A549 (cell line): ENCODE measurements at regions not wholly inside any gene's neighbourhood (a gene's known extent, or its start where the extent isn't known, plus 50 kb on each side); places are given as distances from the start of the nearest gene placed in this dataset.

Experiments
- ATAC-seq, 2 experiments: fragments of 200-7000 bp in 1 of 2; fragments of >200 bp in 1 of 2; cut with Nextera tagmentation in 1 of 2; cut with Tn5 transposase in 1 of 2; 3 replicates each; pipeline versions ENCODE4 v1.8.0 to v1.9.1; 2018 to 2020; ENCODE audit warnings: mild to moderate bottlenecking in 1 of 2, moderate library complexity in 1 of 2
- CTCF ChIA-PET: fragments of 300-600 bp; sonication (Branson Sonifier 250); formaldehyde crosslinking; extraction: SDS; loops from one replicate; lab custom pipeline; 2021; ENCODE audit warnings: antibody characterized with exemption, inconsistent platforms; lab: Yijun Ruan, JAX
- POLR2A ChIA-PET: fragments of 350-600 bp; formaldehyde crosslinking; extraction: SDS; loops from one replicate; lab custom pipeline; 2021; ENCODE audit warnings: antibody characterized with exemption, inconsistent platforms; lab: Yijun Ruan, JAX
- DNase-seq, 2 experiments: peaks; one replicate each; pipeline versions ENCODE4 v3.0.0 to v3.0.0-alpha.2; 2011 to 2016; ENCODE audit warnings: low read depth in 1 of 2, low spot score in 1 of 2
- FAIRE-seq: peaks from 2 replicates; lab custom pipeline; 2011; peaks lifted over from hg19 to GRCh38; lab: Jason Lieb, UNC
- H3K27ac ChIP-seq, 2 experiments: fragments of >200 bp; sonication (Bioruptor Twin); formaldehyde crosslinking; 3 replicates each; pipeline ENCODE4 v1.5.1; 2016 to 2017
- H3K4me1 ChIP-seq: fragments of >200 bp; sonication (Bioruptor Twin); formaldehyde crosslinking; 3 replicates; pipeline ENCODE4 v1.6.1; 2016
- H3K4me2 ChIP-seq: fragments of >200 bp; sonication (Bioruptor Twin); formaldehyde crosslinking; 3 replicates; pipeline ENCODE4 v1.6.1; 2016
- H3K4me3 ChIP-seq: fragments of >200 bp; sonication (Bioruptor Twin); formaldehyde crosslinking; 3 replicates; pipeline ENCODE4 v1.5.1; 2016
- H3K9me3 ChIP-seq: fragments of >200 bp; sonication (Bioruptor Twin); formaldehyde crosslinking; 3 replicates; pipeline ENCODE4 v1.6.1; 2016
- BHLHE40 ChIP-seq: IDR thresholded peaks from 2 replicates; pipeline ENCODE4 v1.6.1; 2012; ENCODE audit warnings: low read depth, low read length, inconsistent platforms
- CEBPB ChIP-seq, 2 experiments: fragments of >200 bp in 1 of 2; sonication (Bioruptor Twin) in 1 of 2; formaldehyde crosslinking in 1 of 2; IDR thresholded peaks; 2 replicates each; pipeline ENCODE4 v1.6.1; 2012 to 2016
- ESRRA ChIP-seq: fragments of 150-350 bp; IDR thresholded peaks from 2 replicates; pipeline ENCODE4 v1.6.1; 2014; ENCODE audit warnings: mild to moderate bottlenecking, low read length, borderline replicate concordance
- FOSL2 ChIP-seq, 2 experiments: fragments of 450-650 bp in 1 of 2; fragments of >200 bp in 1 of 2; sonication (Bioruptor Twin) in 1 of 2; formaldehyde crosslinking; IDR thresholded peaks; 2 replicates each; pipeline versions ENCODE4 v1.5.0 to v1.6.1; 2016 to 2020; ENCODE audit warnings: mild to moderate bottlenecking in 1 of 2, moderate library complexity in 1 of 2
- HEYL ChIP-seq: fragments of 250-450 bp; sonication (Bioruptor Pico); IDR thresholded peaks from 2 replicates; pipeline ENCODE4 v1.8.0; 2021; ENCODE audit warnings: mild to moderate bottlenecking, moderate library complexity
- HOXA7 ChIP-seq: fragments of 250-450 bp; sonication (Bioruptor Pico); IDR thresholded peaks from 2 replicates; pipeline ENCODE4 v1.5.0; 2020; ENCODE audit warnings: mild to moderate bottlenecking, moderate library complexity
- JUNB ChIP-seq: fragments of >200 bp; sonication (Bioruptor Twin); formaldehyde crosslinking; IDR thresholded peaks from 2 replicates; pipeline ENCODE4 v1.6.1; 2016
- KDM1A ChIP-seq: fragments of 200-600 bp; sonication (generic); IDR thresholded peaks from 2 replicates; pipeline ENCODE4 v1.6.1; 2016; ENCODE audit warnings: low read depth, mild to moderate bottlenecking
- KDM5A ChIP-seq: fragments of 200-600 bp; sonication (generic); IDR thresholded peaks from 2 replicates; pipeline ENCODE4 v1.6.1; 2016; ENCODE audit warnings: antibody characterized with exemption, mild to moderate bottlenecking
- MAFK ChIP-seq: fragments of 450-650 bp; IDR thresholded peaks from 2 replicates; pipeline ENCODE4 v1.6.1; 2014; ENCODE audit not compliant: partially characterized antibody
- MAZ ChIP-seq: fragments of 150-350 bp; IDR thresholded peaks from 2 replicates; pipeline ENCODE4 v1.6.1; 2014; ENCODE audit warnings: antibody characterized with exemption, low read depth, low read length, borderline replicate concordance
- MYC ChIP-seq: IDR thresholded peaks from 2 replicates; pipeline ENCODE4 v1.6.1; 2012; ENCODE audit warnings: mild to moderate bottlenecking, inconsistent platforms, low read length, improper control_type of control experiment, borderline replicate concordance
- NPAS2 ChIP-seq: fragments of 250-450 bp; sonication (Bioruptor Pico); IDR thresholded peaks from 2 replicates; pipeline ENCODE4 v1.8.0; 2022; ENCODE audit warnings: mild to moderate bottlenecking, moderate library complexity, borderline replicate concordance
- NR3C1 ChIP-seq: fragments of >200 bp; sonication (Bioruptor Twin); formaldehyde crosslinking; IDR thresholded peaks from 3 replicates; pipeline ENCODE4 v1.6.1; 2017
- PHF8 ChIP-seq: fragments of 200-600 bp; sonication (generic); IDR thresholded peaks from 2 replicates; pipeline ENCODE4 v1.6.1; 2016; ENCODE audit warnings: low read depth, mild to moderate bottlenecking, antibody characterized with exemption, moderate library complexity, borderline replicate concordance
- POLR2AphosphoS2 ChIP-seq: conservative IDR thresholded peaks from 2 replicates; pipeline ENCODE4 v1.6.1; 2012; ENCODE audit warnings: low read length, improper control_type of control experiment, inconsistent platforms
- RNF2 ChIP-seq: fragments of 200-600 bp; sonication (generic); IDR thresholded peaks from 2 replicates; pipeline ENCODE4 v1.6.1; 2016; ENCODE audit warnings: low read depth, mild to moderate bottlenecking, antibody characterized with exemption, moderate library complexity, borderline replicate concordance
- ZC3H11A ChIP-seq: fragments of 450-650 bp; IDR thresholded peaks from 2 replicates; pipeline ENCODE4 v1.6.1; 2014; ENCODE audit warnings: antibody characterized with exemption, mild to moderate bottlenecking
- ZFP36 ChIP-seq: fragments of 450-650 bp; IDR thresholded peaks from 2 replicates; pipeline ENCODE4 v1.6.1; 2014; ENCODE audit warnings: borderline replicate concordance; ENCODE audit not compliant: partially characterized antibody
- ZSCAN20 ChIP-seq: fragments of 250-450 bp; sonication (Bioruptor Pico); IDR thresholded peaks from 2 replicates; pipeline ENCODE4 v1.8.0; 2022; ENCODE audit warnings: mild to moderate bottlenecking, moderate library complexity
- WGBS: methylation state at CpG from one replicate; pipeline ENCODE4 v1.1.6; 2017; ENCODE audit errors: missing lambda C conversion rate; 5-methylcytosine and 5-hydroxymethylcytosine counted together
- TF ChIP-seq, protein P1 (sequence below): fragments of 150-350 bp; IDR thresholded peaks from 2 replicates; pipeline ENCODE4 v1.6.1; 2014; ENCODE audit warnings: low read depth, mild to moderate bottlenecking, low read length
- TF ChIP-seq, protein P2 (sequence below): fragments of >200 bp; sonication (Bioruptor Twin); formaldehyde crosslinking; IDR thresholded peaks from 2 replicates; pipeline ENCODE4 v1.6.1; 2016
- TF ChIP-seq, protein P3 (sequence below): IDR thresholded peaks from 2 replicates; pipeline ENCODE4 v1.6.1; 2012
- TF ChIP-seq, protein P4 (sequence below): IDR thresholded peaks from 2 replicates; pipeline ENCODE4 v1.6.1; 2012; ENCODE audit warnings: low read depth, borderline replicate concordance
- TF ChIP-seq, protein P5 (sequence below): fragments of >200 bp; sonication (Bioruptor Twin); formaldehyde crosslinking; IDR thresholded peaks from 3 replicates; pipeline ENCODE4 v1.6.1; 2016
- TF ChIP-seq, protein P6 (sequence below): fragments of >200 bp; sonication (Bioruptor Twin); formaldehyde crosslinking; IDR thresholded peaks from 3 replicates; pipeline ENCODE4 v1.5.1; 2016

DNA sequence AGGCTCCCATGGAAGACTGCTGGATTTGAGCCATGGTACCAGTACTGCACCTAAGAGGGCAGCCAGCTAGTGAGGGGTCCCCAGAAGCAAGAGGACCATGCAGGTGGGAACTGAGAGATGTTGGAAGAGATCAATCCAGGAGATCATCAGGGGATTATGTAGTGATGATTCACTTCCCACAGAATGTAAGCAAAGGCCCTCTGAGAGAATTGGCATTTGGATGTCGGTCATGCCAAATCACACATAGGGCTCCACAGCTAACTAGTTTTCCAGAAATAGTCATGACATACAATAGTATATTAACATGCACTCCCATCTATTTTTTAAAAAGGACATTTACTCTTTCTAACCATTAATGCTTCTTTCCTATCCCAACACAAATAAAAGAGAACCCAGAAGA lies 112.5 kb downstream of the RASGEF1B start:
- ATAC-seq (no peak), DNase-seq (no peak), FAIRE-seq (no peak)
- H3K4me3 ChIP-seq = no peak overlapping the region
- no peak overlapping the region for H3K4me2 ChIP-seq
- no peaks in the 10 kb centered on the region for H3K4me1 ChIP-seq
- no peak overlapping the region for H3K27ac ChIP-seq
- 11% methylated on average over 1 of the region's 1 CpG for WGBS
- H3K9me3 ChIP-seq = no peaks in the 10 kb centered on the region
- TF ChIP-seq ZFP36 (no peak), MAZ (no peak), HEYL (CRISPR knock-in tag) (no peak), CEBPB (IDR thresholded peaks at IDR 0.05) (no peak), FOSL2 (IDR thresholded peaks at IDR 0.05) (no peak), FOSL2 (CRISPR knock-in tag; IDR thresholded peaks at IDR 0.05) (no peak), HOXA7 (CRISPR knock-in tag) (no peak), MAFK (no peak), NR3C1 (no peak)
- TF ChIP-seq, protein P1, sequence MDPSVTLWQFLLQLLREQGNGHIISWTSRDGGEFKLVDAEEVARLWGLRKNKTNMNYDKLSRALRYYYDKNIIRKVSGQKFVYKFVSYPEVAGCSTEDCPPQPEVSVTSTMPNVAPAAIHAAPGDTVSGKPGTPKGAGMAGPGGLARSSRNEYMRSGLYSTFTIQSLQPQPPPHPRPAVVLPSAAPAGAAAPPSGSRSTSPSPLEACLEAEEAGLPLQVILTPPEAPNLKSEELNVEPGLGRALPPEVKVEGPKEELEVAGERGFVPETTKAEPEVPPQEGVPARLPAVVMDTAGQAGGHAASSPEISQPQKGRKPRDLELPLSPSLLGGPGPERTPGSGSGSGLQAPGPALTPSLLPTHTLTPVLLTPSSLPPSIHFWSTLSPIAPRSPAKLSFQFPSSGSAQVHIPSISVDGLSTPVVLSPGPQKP = no peak
- TF ChIP-seq, protein P2, sequence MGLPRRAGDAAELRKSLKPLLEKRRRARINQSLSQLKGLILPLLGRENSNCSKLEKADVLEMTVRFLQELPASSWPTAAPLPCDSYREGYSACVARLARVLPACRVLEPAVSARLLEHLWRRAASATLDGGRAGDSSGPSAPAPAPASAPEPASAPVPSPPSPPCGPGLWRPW = no peak
- ChIA-PET POLR2A (interaction anchor here (0.5 kb wide), 1 partner anchor 964 kb away, joined by 5 read pairs; no protein-coding TSS in a partner anchor), CTCF (no interaction called here)

DNA sequence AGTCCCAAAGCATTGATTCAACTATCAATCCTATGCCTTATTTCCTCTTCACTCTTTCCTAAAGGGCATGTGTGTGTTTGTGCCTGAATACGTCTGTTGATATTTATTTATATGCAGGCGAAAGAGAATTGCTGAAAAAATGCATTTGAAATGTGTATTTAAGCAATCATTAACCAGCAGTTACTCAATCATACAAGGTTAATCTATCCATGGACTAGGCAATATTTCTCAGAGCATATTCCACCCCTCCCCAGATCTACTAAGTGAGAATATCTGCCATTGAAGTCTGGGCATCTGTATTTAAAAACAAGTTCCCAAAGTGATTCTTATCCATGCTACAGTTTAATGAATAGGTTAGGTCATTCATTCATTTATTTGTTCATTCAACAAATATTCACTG lies 113.6 kb downstream of the RASGEF1B start:
- Histone ChIP-seq H3K4me2 (no peak overlapping the region), H3K4me1 (no peaks in the 10 kb centered on the region), H3K9me3 (no peaks in the 10 kb centered on the region), H3K4me3 (no peak overlapping the region), H3K27ac (no peak overlapping the region)
- no peak for DNase-seq
- CTCF ChIA-PET = interaction anchor here (8.1 kb wide), 1 partner anchor 289 kb away, joined by 78 read pairs; no protein-coding TSS in a partner anchor
- POLR2A ChIA-PET = no interaction called here
- FAIRE-seq = no peak
- no peak for ATAC-seq
- WGBS = 3% methylated on average over 2 of the region's 2 CpGs
- TF ChIP-seq PHF8 (no peak), ZSCAN20 (CRISPR knock-in tag) (no peak), ESRRA (no peak), MAFK (no peak), RNF2 (no peak), BHLHE40 (no peak), NPAS2 (CRISPR knock-in tag) (no peak), ZFP36 (no peak), JUNB (no peak), KDM5A (no peak), POLR2AphosphoS2 (no peak), FOSL2 (IDR thresholded peaks at IDR 0.05) (no peak), FOSL2 (CRISPR knock-in tag; IDR thresholded peaks at IDR 0.05) (no peak), MYC (no peak), KDM1A (no peak), ZC3H11A (no peak)
- TF ChIP-seq, protein P3, sequence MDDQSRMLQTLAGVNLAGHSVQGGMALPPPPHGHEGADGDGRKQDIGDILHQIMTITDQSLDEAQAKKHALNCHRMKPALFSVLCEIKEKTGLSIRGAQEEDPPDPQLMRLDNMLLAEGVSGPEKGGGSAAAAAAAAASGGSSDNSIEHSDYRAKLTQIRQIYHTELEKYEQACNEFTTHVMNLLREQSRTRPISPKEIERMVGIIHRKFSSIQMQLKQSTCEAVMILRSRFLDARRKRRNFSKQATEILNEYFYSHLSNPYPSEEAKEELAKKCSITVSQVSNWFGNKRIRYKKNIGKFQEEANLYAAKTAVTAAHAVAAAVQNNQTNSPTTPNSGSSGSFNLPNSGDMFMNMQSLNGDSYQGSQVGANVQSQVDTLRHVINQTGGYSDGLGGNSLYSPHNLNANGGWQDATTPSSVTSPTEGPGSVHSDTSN = no peak
- TF ChIP-seq, protein P1 = no peak
- TF ChIP-seq, protein P4, sequence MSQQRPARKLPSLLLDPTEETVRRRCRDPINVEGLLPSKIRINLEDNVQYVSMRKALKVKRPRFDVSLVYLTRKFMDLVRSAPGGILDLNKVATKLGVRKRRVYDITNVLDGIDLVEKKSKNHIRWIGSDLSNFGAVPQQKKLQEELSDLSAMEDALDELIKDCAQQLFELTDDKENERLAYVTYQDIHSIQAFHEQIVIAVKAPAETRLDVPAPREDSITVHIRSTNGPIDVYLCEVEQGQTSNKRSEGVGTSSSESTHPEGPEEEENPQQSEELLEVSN = no peak
- TF ChIP-seq, protein P5, sequence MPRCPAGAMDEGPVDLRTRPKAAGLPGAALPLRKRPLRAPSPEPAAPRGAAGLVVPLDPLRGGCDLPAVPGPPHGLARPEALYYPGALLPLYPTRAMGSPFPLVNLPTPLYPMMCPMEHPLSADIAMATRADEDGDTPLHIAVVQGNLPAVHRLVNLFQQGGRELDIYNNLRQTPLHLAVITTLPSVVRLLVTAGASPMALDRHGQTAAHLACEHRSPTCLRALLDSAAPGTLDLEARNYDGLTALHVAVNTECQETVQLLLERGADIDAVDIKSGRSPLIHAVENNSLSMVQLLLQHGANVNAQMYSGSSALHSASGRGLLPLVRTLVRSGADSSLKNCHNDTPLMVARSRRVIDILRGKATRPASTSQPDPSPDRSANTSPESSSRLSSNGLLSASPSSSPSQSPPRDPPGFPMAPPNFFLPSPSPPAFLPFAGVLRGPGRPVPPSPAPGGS = no peak
- TF ChIP-seq, protein P6, sequence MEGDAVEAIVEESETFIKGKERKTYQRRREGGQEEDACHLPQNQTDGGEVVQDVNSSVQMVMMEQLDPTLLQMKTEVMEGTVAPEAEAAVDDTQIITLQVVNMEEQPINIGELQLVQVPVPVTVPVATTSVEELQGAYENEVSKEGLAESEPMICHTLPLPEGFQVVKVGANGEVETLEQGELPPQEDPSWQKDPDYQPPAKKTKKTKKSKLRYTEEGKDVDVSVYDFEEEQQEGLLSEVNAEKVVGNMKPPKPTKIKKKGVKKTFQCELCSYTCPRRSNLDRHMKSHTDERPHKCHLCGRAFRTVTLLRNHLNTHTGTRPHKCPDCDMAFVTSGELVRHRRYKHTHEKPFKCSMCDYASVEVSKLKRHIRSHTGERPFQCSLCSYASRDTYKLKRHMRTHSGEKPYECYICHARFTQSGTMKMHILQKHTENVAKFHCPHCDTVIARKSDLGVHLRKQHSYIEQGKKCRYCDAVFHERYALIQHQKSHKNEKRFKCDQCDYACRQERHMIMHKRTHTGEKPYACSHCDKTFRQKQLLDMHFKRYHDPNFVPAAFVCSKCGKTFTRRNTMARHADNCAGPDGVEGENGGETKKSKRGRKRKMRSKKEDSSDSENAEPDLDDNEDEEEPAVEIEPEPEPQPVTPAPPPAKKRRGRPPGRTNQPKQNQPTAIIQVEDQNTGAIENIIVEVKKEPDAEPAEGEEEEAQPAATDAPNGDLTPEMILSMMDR = no peak
